GM04503 (cell line): ENCODE measurements at regions not wholly inside any gene's neighbourhood (a gene's known extent, or its start where the extent isn't known, plus 50 kb on each side); places are given as distances from the start of the nearest gene placed in this dataset.

ENCODE experiments used
- DNase-seq: peaks from one replicate; pipeline ENCODE4 v3.0.0-alpha.2; 2012; ENCODE audit warnings: low read depth

DNA sequence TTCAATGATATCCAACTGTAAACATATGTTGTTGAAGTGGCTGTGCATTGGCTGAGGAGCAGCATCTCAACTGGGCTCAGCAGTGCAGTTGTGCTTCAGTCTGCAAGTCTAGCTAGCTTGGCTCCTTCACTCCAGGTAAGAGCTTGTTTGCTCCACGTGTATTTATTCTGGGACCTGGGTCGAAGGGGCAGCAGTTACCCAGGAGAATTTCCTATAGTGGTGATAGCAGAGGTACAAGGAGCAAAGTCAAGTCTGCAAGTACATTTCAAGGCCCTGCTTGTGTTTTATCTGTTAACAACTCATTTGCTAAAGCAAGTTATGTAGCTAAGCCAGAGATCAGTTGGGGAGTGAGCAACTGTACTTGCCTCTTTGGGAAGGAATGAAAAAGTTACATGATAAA, 286.2 kb upstream of the UMPS start:
- DNase-seq, result no peak

DNA sequence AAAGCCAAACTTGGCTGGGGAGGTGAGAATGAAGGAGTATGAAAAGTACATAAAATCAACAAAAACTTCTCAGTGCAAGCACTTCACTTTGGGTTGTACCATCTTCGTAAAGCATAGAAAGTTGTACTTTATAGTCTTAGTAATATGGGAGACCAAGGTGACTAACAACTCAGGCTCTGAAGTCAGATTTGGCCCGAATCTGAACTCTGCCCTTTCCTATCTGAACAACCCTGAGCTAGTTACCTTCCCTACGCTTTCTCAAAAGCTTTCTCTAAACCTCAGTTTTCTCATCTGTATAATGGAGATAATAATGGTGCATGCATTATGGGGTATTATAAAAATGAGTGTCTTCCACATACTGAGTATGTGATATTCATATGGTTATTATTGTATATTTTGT, 285.4 kb upstream of the UMPS start:
- no peak for DNase-seq

DNA sequence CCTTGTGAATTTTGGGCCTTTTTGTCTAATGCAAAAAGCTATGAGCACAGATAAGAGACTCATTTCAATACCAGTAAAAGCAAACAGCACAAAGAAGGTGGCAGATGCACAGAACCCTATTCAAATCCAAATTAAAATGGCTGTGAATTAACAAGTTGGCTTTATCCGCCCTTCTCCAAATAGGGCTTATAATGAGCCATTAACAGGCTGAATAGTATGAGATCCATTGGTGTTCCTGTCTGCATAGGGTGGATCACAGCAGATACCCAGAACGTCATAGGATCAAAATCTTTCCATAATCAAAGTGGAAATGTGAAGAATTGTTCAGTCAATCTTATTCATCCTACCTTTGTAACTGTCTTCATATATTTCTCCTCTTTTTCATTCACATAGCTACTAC, 282.4 kb upstream of the UMPS start:
- DNase-seq, result no peak

DNA sequence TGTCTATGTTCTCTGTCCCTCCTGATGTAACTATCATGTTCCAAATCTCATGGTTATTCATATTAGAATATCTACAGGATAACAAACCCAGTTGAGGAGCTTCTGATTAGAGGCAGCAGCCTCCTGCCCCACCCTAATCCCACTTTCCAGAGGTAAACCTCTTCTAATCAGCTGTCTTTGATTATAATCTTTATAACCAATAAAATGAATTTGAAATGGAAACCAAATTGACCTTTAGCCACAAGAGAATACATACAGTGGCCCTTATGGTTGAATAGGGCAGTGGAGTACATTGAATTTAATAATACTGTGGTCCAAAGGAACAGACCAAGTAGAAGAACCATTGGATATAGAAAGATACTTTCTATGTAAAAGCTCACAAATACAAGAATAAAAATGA, 281.3 kb upstream of the UMPS start:
- DNase-seq, result no peak

DNA sequence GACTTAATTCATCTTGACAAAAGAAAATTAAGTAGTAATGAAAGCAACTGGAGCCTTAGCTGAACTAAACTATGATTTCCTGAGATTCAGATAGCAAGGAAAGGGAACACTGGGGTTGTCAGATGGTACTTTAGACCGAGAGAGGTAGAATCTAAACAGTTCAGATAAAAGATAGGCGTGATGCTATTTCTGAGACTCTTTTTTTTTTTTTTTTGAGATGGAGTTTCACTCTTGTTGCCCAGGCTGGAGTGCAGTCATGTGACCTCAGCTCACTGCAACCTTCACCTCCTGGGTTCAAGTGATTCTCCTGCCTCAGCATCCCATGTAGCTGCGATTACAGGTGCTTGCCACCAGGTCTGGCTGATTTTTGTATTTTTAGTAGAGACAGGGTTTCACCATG, 279.9 kb upstream of the UMPS start:
- DNase-seq, result no peak

DNA sequence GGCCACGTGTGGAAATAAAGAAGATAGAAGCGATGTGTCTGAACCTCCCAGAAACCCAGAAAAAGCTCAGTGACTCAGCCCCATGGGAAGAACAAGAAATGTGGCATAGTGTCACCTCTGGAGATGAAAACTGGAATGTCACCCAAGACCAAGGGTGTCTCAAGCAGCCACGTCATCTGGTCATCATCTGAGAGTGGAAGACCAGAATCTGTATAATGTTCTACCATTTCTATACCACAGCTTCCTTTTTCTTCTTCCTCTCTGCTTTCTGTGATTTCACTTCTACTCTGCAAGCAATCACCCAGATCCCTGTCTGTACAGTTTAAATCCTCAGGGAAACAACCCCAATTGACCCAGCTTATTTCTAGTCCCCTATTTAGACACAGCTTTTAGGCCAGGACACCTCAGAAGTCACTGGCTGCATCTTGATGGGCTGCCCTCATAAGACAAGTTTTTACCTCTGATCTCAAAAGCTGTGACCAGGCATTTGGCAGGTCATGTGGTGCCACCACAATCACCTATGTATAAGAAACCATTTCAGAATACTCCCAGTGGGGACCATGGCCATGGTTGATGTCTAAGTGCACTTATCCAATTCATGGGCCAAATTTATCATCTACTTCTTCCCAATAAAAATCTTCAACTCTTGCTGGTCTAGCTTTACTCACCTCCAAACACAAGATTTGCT, 278.5 kb upstream of the UMPS start:
- DNase-seq, result no peak

DNA sequence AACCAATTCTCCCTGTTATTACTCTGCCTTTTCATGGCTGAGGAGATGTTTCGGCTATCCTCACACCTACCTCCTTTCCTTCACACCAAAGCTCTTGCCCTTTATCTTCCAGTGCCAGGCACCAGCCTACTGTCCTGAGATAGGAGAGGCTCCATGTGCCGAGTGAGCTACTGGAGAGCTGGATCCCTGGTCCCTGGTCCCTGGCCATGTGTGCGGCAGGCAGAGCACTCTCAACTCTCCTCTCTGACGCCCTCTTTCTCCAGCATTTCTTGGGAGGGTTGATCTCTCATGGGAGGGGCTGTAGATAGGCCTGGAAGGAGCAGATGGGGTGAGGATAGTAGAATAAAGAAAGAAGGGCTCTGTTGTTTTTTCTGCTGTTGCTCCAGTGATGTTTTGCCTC, 277.1 kb upstream of the UMPS start:
- no peak for DNase-seq

DNA sequence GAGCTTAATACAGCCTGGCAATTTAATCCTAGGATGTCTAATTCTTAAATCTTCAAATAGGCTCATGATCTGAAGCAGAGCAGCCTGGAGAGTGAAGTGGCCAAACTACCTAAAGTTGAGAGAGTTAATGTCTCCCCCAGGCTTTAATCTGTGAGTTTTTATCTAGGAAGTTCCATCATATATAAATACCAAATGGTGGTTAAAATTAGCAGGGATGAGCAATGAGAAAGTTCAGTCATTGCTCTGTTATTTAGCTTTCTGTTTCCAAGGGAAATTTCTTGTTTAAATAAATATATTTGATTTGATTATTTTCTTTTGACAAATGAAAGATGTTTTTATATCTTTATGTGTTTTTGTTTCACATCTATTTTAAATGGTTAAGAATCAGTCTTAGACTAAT, 274.4 kb upstream of the UMPS start:
- no peak for DNase-seq

DNA sequence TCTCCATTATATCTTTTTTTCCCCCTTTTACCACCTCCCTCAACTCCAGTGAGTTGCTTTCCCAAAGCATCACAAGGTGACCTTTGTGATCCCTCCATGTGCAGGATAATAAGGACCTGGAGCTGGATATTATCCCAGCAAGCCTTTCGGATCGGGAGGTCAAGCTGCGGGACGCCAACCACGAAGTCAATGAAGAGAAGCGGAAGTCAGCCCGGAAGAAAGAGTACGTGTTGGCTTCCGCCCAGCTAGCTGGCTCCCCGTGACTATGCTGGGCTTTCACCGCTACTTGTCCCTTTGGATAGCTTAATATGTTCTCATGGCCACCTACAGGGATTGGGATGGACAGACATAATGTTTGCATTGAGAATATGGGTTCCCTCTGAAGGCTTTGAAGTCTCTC, 273.7 kb upstream of the UMPS start:
- DNase-seq, result no peak

DNA sequence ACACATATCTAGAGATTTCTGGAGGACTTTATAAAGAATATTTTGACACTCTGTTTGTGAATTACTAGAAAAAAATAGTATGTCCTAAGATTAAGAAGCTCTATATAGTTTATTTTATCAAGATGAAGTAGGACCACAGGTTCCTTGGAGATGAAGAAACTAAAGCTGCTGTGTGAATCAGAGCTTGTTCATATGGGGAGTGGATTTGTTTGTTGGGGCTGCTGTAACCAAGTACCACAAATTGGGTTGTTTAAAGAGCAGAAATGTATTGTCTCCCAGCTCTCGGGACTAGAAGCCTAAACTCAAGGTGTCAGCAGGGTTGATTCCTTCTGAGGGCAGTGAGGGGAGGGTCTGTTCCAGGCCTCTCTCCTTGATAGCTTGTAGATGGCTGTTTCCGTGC, 270.6 kb upstream of the UMPS start:
- no peak for DNase-seq

DNA sequence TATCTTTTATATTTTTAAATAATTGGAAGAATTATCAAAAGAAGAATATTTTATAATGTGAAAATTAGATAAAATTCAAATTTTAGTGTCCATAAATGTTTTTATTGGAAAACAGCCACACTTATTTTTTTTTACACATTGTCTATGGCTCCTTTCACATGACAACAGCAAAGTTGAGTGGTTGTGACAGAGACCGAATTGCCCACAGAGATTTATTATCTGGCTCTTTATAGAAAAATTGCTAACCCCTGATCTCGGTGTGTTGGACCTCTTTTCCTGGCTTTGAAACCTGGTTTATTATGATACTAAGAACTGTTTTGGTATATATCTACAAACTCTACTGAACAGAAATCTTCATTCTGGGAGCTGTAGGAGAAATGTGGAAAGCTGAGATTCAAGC, 269.1 kb upstream of the UMPS start:
- no peak for DNase-seq

DNA sequence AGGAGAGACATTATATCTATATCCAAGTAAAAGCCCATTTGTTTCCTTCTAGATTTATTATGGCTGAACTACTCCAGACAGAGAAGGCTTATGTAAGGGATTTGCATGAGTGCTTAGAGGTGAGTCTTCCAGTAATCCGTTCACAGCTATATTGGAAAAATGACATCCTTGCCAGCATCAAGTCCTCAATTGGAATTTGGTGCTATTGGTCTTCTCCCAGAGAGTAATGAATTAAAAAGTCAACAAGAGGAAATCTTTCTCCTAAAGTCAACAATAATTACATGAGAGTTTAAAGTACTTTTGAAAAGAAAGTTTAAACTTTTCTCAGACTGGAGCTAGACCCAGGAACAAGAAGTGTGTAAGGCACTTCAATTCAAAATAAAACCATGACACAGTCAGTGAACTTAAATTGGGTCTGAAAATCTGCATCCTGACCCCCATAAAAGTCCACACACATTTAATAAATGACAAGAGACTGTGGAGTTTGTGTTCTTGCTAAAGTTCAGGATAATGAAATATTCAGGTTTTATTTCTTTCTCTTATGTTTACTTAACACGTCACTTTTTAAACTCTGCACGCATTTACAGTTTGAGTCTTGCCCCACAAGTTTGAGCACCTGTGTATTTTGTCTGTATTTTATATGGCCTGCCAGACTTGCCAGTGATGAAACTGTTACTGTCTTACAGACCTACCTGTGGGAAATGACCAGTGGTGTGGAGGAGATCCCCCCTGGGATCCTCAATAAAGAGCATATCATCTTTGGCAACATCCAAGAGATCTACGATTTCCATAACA, 268.2 kb upstream of the UMPS start:
- DNase-seq, result no peak

DNA sequence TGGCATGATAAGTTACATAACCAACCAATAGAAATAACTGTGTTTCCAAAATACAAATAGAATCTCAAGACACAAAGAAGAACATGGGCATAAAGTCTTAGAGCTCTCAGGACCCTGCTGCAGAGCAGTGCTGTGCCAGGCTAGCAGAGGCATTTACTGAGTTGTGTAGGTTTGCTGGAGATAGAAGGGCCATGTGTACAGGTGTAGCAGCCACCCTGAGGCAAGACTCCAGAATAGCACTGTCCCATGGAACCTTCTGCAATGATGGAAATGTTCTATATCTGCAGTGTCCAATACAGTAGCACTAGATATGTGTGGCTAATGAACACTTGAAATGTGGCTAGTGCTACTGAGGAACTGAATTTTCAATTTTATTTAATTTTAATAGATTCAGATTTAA, 267.0 kb upstream of the UMPS start:
- DNase-seq, result no peak

DNA sequence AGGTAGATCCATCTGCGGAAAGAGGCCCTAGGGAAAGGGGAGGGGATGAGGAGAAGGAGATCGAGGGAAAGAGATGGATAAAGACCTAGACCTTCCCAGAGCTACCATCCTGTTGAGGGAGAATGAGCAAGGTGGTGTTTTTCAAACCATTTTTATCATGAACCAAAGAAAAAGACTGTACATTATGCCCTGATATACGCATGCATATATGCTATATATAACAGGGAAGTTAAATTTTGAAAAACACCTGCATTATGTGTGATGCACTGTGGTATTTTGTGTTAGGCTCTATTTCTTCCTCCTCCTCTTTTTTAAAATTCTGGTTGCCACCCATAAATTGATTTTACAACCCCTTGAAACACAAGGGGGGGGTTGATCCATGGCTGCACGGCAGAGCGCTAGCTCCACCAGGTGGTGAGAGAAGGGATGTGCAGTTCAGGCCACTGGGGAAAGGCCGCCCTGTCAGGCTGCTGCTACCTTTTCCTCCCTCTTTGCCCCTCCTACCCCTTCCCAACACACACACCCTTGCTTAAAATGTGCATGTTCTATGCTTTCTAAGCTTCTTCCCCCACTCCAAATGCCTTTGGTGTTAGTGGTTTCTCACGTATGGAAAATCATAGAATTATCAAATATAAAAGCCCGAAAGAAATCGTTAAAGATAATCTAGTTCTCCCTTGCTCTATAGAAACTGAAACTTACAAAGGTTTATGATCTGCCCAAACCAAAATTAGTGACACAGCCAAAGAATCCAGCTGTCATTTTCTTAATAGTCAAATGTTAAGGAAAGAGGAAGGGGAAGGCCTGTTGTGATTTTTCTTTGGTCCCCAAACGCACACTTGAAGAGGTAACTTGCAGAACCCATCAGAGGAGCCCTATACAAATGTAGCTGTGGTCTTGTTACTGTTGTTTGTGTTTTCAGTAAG, 262.0 kb upstream of the UMPS start:
- no peak for DNase-seq

DNA sequence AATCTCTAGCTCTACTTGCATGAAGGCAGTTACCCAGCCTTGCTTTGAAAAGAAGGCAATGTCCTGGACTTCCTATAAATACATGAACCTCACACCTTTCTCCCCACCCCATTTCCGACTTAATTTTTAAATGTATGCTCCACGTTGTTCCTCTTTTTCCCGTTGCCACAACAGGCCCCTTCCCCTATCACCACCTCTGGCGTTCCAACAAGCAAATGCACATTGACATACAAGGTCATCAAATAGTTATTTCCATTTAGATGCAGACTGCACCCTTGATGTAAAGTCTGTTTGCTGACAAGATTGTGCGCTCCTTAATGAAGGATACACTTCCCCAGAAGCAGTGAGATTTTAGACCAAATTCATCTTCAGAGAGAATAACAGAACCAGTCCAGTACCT, 260.7 kb upstream of the UMPS start:
- DNase-seq, result no peak

DNA sequence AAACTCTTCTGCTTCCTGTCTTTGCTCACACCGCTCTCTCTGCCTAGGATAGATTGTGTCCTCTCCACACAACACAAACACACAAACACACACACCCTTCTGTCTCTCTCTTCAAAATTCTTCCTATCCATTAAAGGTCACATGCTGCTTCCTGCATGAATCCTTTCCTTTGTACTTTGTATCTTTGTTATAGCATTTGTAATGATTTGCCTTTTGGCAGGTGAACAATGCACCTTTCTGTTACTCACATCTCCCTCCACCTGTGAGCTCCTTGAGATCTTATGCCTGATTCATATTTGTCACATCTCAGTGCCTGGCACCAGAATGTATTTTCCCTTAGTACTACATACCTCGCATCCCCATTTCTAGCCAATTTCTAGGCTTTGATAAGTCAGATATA, 251.4 kb upstream of the UMPS start:
- DNase-seq, result no peak

DNA sequence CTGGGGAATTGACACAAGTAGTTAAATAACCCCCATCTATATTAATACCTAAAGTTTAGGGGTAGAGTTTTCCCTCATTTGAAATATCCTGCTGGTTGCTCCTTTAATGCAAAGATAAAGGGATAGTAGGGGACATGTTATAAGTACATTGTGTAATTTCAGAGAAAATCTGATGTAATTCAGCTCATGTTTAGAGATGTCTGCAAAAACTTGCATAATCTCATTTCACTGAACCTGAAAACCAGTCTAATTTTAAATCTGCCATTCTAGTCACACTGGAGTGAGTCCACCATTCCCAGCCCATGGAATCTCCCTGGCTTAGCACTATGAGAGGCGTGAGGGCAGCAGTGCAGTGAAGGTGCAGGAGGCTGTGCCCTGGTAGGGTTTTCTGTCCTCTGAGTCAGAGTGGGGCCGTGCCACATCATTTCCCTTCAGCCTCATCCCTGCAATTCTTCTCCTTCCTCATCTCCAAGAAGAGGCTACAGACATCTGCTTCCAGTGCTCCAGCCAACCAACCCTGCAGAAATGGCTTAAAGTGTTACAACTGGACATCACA, 246.3 kb upstream of the UMPS start:
- DNase-seq, result no peak

DNA sequence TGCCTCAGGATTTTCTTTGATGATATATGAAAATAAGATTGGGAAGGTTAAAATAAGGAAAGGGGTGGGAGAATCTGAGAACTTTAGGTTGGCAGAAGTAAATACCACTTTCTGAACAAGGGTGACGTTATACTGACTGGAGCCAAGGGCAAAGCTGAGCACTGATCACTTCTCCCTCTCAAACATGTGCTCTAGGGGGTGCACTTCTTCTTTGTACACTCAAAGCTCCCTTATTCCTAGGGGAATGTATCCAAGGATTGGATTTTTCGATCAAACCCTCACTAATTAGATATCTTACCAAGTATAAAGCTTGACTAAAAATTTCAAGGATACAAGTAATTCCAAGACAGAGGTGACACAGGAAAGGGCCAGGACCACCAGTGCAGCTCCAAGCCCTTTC, 243.9 kb upstream of the UMPS start:
- DNase-seq, result no peak

DNA sequence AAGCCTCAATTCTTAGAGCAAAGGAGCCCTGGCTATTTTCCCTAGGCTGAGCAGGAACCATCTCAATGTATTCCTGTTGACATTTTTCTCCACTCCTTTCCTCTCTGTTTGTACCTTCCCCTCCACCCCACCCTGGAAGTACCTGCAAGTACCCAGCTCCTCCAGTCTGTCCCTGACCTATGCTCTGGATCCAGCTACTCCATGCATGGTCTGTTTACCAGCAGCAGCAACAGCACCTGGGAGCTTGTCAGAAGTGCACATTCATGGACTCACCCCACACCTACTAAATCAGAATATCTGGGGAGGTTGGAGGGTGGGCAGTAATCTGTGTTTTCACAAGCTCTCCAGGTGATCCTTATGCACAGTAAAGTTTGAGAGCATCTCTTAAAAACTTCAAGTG, 240.7 kb upstream of the UMPS start:
- no peak for DNase-seq

DNA sequence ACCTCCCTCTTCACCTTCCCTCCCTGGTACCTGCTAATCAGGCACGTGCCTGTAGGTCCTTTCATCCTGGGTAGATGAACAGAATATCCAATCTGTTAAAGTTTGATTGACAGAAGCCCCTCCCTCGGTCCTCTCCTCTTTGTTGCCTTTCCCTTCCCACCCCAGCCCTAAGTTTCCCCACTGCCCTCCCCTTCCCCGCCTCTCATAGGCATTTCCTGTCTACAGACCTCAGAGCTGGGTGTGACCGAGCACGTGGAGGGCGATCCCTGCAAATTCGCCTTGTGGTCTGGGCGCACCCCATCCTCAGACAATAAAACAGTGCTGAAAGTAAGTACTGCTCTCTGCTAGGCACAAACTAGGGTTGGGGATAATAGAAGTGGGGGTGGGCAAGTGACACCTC, 239.2 kb upstream of the UMPS start:
- no peak for DNase-seq

DNA sequence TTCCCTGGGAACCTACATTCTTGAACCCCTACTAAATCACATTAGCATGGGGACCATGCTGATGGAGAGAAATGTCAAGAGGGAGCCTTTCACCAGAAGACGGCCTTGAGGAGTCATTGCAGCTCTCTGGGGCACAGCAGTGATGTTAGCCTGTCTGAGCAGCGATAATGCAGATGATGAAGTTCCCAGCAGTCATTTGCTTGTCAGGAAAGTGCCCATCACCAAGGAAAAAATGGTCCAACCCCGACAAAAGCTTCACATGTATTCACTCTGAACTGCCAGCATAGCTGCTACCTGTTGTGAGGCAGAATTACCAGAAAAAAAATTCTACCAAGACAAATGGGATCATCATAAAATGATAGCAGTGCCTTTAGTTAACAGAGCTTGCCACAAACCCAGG, 238.4 kb upstream of the UMPS start:
- no peak for DNase-seq

DNA sequence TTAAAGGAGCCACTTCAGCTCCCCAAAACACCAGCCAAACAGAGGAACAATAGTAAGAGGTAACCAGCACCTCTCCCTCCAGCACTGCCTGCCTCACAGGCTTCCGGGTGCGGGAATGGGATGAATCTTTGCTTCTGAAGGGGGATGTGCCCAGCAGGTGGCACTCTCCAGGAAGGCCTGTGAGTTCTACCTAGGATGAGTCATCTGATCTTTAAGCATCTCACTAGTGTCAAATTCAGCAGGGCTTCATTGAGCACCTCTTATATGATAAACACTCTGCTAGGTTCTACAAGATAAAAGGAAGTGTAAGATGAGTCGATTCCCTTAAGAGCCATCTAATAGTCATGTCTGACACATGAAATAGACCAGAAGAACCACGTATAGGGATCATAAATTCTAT, 237.4 kb upstream of the UMPS start:
- no peak for DNase-seq

DNA sequence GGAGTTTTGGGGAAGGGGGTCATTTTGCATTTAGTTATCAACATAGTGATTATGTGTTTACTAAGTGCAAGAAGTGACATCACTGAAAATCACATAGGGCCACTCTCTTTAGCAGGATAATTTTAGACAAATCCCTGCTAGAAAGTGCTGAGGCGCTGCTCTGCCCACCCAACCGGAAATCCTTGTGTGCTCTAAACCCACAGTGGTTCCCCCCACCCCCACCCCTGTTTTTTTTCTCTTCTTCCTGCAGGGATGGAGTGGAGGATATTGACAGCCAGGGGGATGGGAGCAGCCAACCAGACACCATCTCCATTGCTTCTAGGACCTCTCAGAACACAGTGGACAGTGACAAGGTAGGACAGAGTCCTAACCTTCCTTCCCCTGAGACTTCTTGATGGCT, 234.2 kb upstream of the UMPS start:
- no peak for DNase-seq
